Naive B cell (primary cell): ENCODE measurements at regions not wholly inside any gene's neighbourhood (a gene's known extent, or its start where the extent isn't known, plus 50 kb on each side); places are given as distances from the start of the nearest gene placed in this dataset.

Experiments
- ATAC-seq, 2 donors: fragments of 150-1000 bp; cut with Tn5 transposase; 2 replicates each; pipeline ENCODE4 v1.10.0; 2021; ENCODE audit warnings: low read depth in 2 of 2, mild to moderate bottlenecking in 2 of 2, moderate library complexity in 2 of 2
- DNase-seq: peaks from one replicate; pipeline ENCODE4 v3.0.0; 2022
- H3K27ac Mint-ChIP-seq, 6 donors: one replicate each; pipeline ENCODE4 v1.8.0; 2020 to 2022; ENCODE audit warnings: mild to moderate bottlenecking in 6 of 6, mixed read lengths in 6 of 6, moderate library complexity in 5 of 6, inconsistent platforms in 2 of 6
- H3K27me3 Mint-ChIP-seq, 3 donors: one replicate each; pipeline ENCODE4 v1.8.0; 2021 to 2022; ENCODE audit warnings: mixed read lengths in 3 of 3, mild to moderate bottlenecking in 1 of 3
- H3K36me3 Mint-ChIP-seq, 2 donors: one replicate each; pipeline ENCODE4 v1.8.0; 2020 to 2022; ENCODE audit warnings: mixed read lengths in 2 of 2, inconsistent platforms in 1 of 2, mild to moderate bottlenecking in 1 of 2
- H3K4me1 Mint-ChIP-seq, 3 donors: one replicate each; pipeline ENCODE4 v1.8.0; 2020 to 2022; ENCODE audit warnings: mixed read lengths in 3 of 3, inconsistent platforms in 1 of 3, mild to moderate bottlenecking in 1 of 3, moderate library complexity in 1 of 3
- H3K4me3 Mint-ChIP-seq, 8 donors: one replicate each; pipeline ENCODE4 v1.8.0; 2020 to 2022; ENCODE audit warnings: mild to moderate bottlenecking in 8 of 8, mixed read lengths in 8 of 8, moderate library complexity in 8 of 8, inconsistent platforms in 2 of 8
- H3K9me3 Mint-ChIP-seq, 7 donors: one replicate each; pipeline ENCODE4 v1.8.0; 2020 to 2022; ENCODE audit warnings: mixed read lengths in 7 of 7, mild to moderate bottlenecking in 5 of 7, inconsistent platforms in 2 of 7, moderate library complexity in 1 of 7

- no peaks in the 10 kb centered on the region for H3K4me1 Mint-ChIP-seq
- no peak overlapping the region for H3K27ac Mint-ChIP-seq
- H3K4me3 Mint-ChIP-seq: no peak overlapping the region
- H3K9me3 Mint-ChIP-seq: peaks cover 10 to 27% (median 24%) of the 10 kb centered on the region in 7 donors
- no peaks in the 10 kb centered on the region for H3K27me3 Mint-ChIP-seq
- DNase-seq (no peak), ATAC-seq (no peak)
- no peaks in the 10 kb centered on the region for H3K36me3 Mint-ChIP-seq
These were observed 282.4 kb downstream of the MZT1 start for GRCh38 chr13:72444999-72445398.

DNA sequence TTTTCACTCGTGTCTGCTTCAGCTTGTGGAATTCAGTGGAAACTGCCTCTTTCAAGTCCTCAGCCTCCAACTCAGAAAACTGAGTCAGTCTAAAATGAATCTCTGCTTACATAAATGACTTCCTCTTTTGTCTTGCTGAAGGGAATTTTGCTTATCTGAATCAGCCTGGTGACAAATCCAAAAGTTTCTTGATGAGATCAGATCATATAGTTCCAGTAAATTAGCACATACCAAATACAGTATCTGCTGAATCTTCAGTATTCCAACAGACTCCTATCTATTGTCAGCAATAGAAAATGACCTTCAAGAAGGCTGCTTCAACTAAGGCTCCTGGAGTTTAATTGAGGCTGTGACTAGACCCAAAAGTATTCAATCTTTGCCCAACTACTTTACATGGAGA, 290.0 kb downstream of the MZT1 start:
- Mint-ChIP-seq H3K36me3 (no peaks in the 10 kb centered on the region), H3K4me1 (no peaks in the 10 kb centered on the region), H3K27ac (no peak overlapping the region), H3K27me3 (no peaks in the 10 kb centered on the region), H3K4me3 (no peak overlapping the region), H3K9me3 (peaks cover 0 to 8% (median 2%) of the 10 kb centered on the region in 7 donors)
- DNase-seq: no peak
- ATAC-seq: no peak

- ATAC-seq: no peak
- H3K9me3 Mint-ChIP-seq: peaks cover 0 to 5% (median 0%) of the 10 kb centered on the region in 7 donors
- DNase-seq: no peak
- no peak overlapping the region for H3K4me3 Mint-ChIP-seq
- H3K27ac Mint-ChIP-seq: no peak overlapping the region
- no peaks in the 10 kb centered on the region for H3K27me3 Mint-ChIP-seq
- no peaks in the 10 kb centered on the region for H3K36me3 Mint-ChIP-seq
- H3K4me1 Mint-ChIP-seq: no peaks in the 10 kb centered on the region
These were observed 292.2 kb downstream of the MZT1 start for GRCh38 chr13:72435251-72435650.

GRCh38 chr13:72431981-72432682, 295.3 kb downstream of the MZT1 start:
- no peak for ATAC-seq
- Mint-ChIP-seq H3K27ac (no peak overlapping the region), H3K9me3 (peaks cover 0 to 5% (median 0%) of the 10 kb centered on the region in 7 donors), H3K4me1 (no peaks in the 10 kb centered on the region), H3K4me3 (no peak overlapping the region), H3K36me3 (no peaks in the 10 kb centered on the region), H3K27me3 (no peaks in the 10 kb centered on the region)
- DNase-seq: no peak

GRCh38 chr13:72430923-72431322, 296.5 kb downstream of the MZT1 start:
- DNase-seq: no peak
- no peaks in the 10 kb centered on the region for H3K4me1 Mint-ChIP-seq
- H3K4me3 Mint-ChIP-seq: no peak overlapping the region
- H3K27ac Mint-ChIP-seq: no peak overlapping the region
- H3K36me3 Mint-ChIP-seq: no peaks in the 10 kb centered on the region
- no peak for ATAC-seq
- H3K27me3 Mint-ChIP-seq: no peaks in the 10 kb centered on the region
- H3K9me3 Mint-ChIP-seq: peaks cover 0 to 5% (median 0%) of the 10 kb centered on the region in 7 donors

GRCh38 chr13:72427757-72428528, 299.5 kb downstream of the MZT1 start:
- no peaks in the 10 kb centered on the region for H3K36me3 Mint-ChIP-seq
- ATAC-seq: no peak
- H3K4me1 Mint-ChIP-seq: no peaks in the 10 kb centered on the region
- H3K9me3 Mint-ChIP-seq: peaks cover 0 to 5% (median 0%) of the 10 kb centered on the region in 7 donors
- no peak overlapping the region for H3K27ac Mint-ChIP-seq
- no peak overlapping the region for H3K4me3 Mint-ChIP-seq
- no peaks in the 10 kb centered on the region for H3K27me3 Mint-ChIP-seq
- DNase-seq: no peak

DNA sequence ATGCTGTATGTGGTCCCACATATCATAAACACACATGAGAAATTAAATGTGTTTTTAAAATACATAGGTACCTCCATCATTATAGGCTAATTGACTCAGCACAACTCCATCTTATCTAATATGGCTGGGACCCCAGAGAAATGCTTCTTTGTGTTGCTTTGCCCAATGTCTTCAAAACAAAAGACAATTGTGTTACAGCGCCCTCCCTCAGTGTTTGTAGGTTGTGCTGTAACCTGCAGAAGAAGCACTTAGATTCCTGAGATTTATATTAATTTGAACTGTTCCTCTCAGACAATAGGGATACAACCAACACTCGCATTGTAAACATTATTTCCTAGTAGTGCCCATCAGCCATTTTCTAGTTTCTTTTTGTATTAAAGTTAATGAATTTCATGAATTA, 303.4 kb downstream of the MZT1 start:
- Mint-ChIP-seq H3K36me3 (no peaks in the 10 kb centered on the region), H3K27me3 (no peaks in the 10 kb centered on the region), H3K9me3 (no peaks in the 10 kb centered on the region), H3K4me3 (no peak overlapping the region), H3K4me1 (no peaks in the 10 kb centered on the region), H3K27ac (no peak overlapping the region)
- DNase-seq (no peak), ATAC-seq (no peak)

- DNase-seq (no peak), ATAC-seq (no peak)
- Mint-ChIP-seq H3K27me3 (no peaks in the 10 kb centered on the region), H3K9me3 (peaks cover 0 to 4% (median 0%) of the 10 kb centered on the region in 7 donors), H3K27ac (no peak overlapping the region), H3K4me1 (no peaks in the 10 kb centered on the region), H3K4me3 (no peak overlapping the region), H3K36me3 (no peaks in the 10 kb centered on the region)
These were observed 311.6 kb downstream of the MZT1 start for GRCh38 chr13:72415817-72416216.

GRCh38 chr13:72412481-72412880, 314.9 kb downstream of the MZT1 start:
- no peak for ATAC-seq
- no peaks in the 10 kb centered on the region for H3K27me3 Mint-ChIP-seq
- no peaks in the 10 kb centered on the region for H3K4me1 Mint-ChIP-seq
- no peak overlapping the region for H3K4me3 Mint-ChIP-seq
- H3K36me3 Mint-ChIP-seq: no peaks in the 10 kb centered on the region
- H3K27ac Mint-ChIP-seq: no peak overlapping the region
- H3K9me3 Mint-ChIP-seq: peaks cover 0 to 4% (median 0%) of the 10 kb centered on the region in 7 donors
- no peak for DNase-seq

DNA sequence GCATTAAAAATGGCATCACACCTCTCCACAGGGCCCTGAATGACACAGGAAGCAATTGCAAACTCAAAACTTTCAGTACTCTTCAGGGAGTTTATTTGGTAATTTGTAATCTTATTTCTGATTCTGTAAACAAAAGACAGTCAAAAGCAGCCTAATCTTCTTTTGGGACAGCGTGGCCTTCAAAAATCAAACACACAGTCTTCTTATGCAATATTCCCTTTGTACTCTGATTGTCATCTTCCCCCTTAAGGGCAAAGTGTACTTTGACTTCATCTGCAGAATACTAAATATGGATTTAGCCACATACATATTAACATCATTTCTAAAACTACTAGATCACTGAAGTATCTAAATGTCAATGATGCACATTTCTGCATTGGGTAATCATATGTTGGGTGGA, 322.0 kb downstream of the MZT1 start:
- H3K4me3 Mint-ChIP-seq: no peak overlapping the region
- H3K27ac Mint-ChIP-seq: no peak overlapping the region
- no peaks in the 10 kb centered on the region for H3K27me3 Mint-ChIP-seq
- H3K36me3 Mint-ChIP-seq: no peaks in the 10 kb centered on the region
- H3K9me3 Mint-ChIP-seq: peaks cover 0 to 6% (median 0%) of the 10 kb centered on the region in 7 donors
- DNase-seq (no peak), ATAC-seq (no peak)
- no peaks in the 10 kb centered on the region for H3K4me1 Mint-ChIP-seq

DNA sequence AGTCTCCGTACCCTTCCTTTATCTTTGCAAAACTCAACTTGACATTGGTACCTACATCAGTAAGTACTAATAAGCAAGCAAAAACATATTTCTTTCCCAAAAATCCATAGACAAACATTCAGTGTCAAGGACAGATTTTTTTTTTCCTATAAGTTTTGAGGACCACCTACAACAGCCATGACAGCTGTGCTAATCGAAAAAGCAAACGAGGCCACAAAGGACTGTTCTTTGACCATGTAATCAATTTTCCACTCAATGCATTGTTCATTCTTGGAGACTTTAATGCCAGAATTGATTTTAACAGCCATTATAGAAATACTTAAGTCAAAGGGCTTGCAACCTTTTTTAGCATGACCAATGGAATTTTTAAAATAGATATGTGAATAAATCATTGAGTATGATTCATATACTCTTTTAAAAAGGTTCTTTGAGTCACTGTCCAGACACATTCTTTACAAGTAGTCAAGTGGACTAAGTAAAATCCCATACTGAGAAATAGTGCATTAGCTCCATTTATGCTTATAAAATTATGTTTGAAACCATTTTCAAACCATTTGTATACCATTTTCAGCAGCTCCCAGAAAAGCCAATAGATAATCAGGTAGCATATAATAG, 323.9 kb downstream of the MZT1 start:
- ATAC-seq (no peak), DNase-seq (no peak)
- no peaks in the 10 kb centered on the region for H3K27me3 Mint-ChIP-seq
- H3K36me3 Mint-ChIP-seq: no peaks in the 10 kb centered on the region
- H3K27ac Mint-ChIP-seq: no peak overlapping the region
- H3K4me3 Mint-ChIP-seq: no peak overlapping the region
- H3K9me3 Mint-ChIP-seq: peaks cover 0 to 6% (median 1%) of the 10 kb centered on the region in 7 donors
- H3K4me1 Mint-ChIP-seq: no peaks in the 10 kb centered on the region

GRCh38 chr13:72400856-72401255, 326.6 kb downstream of the MZT1 start:
- Mint-ChIP-seq H3K4me1 (no peaks in the 10 kb centered on the region), H3K27me3 (no peaks in the 10 kb centered on the region), H3K27ac (peak overlapping the region in 1 of 6 donors; percentile 36), H3K9me3 (peaks cover 0 to 6% (median 0%) of the 10 kb centered on the region in 7 donors), H3K4me3 (no peak overlapping the region), H3K36me3 (no peaks in the 10 kb centered on the region)
- ATAC-seq: no peak
- DNase-seq: no peak

- Mint-ChIP-seq H3K4me1 (no peaks in the 10 kb centered on the region), H3K9me3 (peaks cover 0 to 6% (median 0%) of the 10 kb centered on the region in 7 donors), H3K27ac (no peak overlapping the region)
These were observed 328.1 kb downstream of the MZT1 start for GRCh38 chr13:72399351-72399750.

GRCh38 chr13:72397265-72397664, 330.2 kb downstream of the MZT1 start:
- H3K9me3 Mint-ChIP-seq: peaks cover 0 to 6% (median 3%) of the 10 kb centered on the region in 7 donors

More at GRCh38 chr13:72399351-72399750, 328.1 kb downstream of the MZT1 start:
- DNase-seq (no peak), ATAC-seq (no peak)
- no peak overlapping the region for H3K4me3 Mint-ChIP-seq
- no peaks in the 10 kb centered on the region for H3K36me3 Mint-ChIP-seq
- no peaks in the 10 kb centered on the region for H3K27me3 Mint-ChIP-seq

More at GRCh38 chr13:72397265-72397664, 330.2 kb downstream of the MZT1 start:
- no peak for ATAC-seq
- Mint-ChIP-seq H3K4me3 (no peak overlapping the region), H3K36me3 (no peaks in the 10 kb centered on the region), H3K4me1 (no peaks in the 10 kb centered on the region), H3K27me3 (no peaks in the 10 kb centered on the region), H3K27ac (no peak overlapping the region)
- DNase-seq: no peak
